ENCODE measurements at regions not wholly inside any gene's neighbourhood (a gene's known extent, or its start where the extent isn't known, plus 50 kb on each side); places are given as distances from the start of the nearest gene placed in this dataset.

DNA sequence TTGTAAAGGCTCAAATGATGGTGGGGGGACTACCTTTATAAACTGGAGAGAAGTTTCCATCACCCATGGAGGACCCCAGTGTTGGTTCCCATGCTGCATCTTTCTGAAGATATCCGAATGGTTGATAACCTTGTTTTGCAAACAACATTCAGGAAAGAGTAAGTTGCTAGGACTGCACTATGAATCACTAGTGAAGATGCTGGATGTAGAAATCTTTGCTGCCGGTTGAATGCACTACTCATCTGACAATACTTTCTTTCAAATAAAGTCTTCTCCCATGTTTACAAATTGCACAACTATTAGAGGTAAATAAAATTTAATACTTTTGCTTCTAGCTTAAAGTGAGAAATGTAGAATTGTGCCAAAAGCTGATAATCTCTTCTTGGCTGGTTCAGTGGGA lies 198.4 kb upstream of the SLITRK6 start:
- TF ChIP-seq, protein P1, sequence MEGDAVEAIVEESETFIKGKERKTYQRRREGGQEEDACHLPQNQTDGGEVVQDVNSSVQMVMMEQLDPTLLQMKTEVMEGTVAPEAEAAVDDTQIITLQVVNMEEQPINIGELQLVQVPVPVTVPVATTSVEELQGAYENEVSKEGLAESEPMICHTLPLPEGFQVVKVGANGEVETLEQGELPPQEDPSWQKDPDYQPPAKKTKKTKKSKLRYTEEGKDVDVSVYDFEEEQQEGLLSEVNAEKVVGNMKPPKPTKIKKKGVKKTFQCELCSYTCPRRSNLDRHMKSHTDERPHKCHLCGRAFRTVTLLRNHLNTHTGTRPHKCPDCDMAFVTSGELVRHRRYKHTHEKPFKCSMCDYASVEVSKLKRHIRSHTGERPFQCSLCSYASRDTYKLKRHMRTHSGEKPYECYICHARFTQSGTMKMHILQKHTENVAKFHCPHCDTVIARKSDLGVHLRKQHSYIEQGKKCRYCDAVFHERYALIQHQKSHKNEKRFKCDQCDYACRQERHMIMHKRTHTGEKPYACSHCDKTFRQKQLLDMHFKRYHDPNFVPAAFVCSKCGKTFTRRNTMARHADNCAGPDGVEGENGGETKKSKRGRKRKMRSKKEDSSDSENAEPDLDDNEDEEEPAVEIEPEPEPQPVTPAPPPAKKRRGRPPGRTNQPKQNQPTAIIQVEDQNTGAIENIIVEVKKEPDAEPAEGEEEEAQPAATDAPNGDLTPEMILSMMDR (IDR thresholded peaks at IDR 0.05; ENCODE audit: low read depth, low read length, poor library complexity, severe bottlenecking), result no peak
- TF ChIP-seq EZH2phosphoT487 (IDR thresholded peaks at IDR 0.05; ENCODE audit: borderline replicate concordance, low read length), result no peak

Measured in DOHH2 (cell line).